Suprapubic skin (tissue), 4 donors: ENCODE measurements at regions not wholly inside any gene's neighbourhood (a gene's known extent, or its start where the extent isn't known, plus 50 kb on each side); places are given as distances from the start of the nearest gene placed in this dataset.

Experiments
- DNase-seq, 2 donors: peaks; one replicate each; pipeline ENCODE4 v3.0.0-alpha.2; 2019; ENCODE audit warnings: low spot score in 2 of 2
- H3K27ac ChIP-seq: fragments of 200-600 bp; sonication (generic); one replicate; pipeline ENCODE4 v1.5.1; 2019
- H3K27me3 ChIP-seq: fragments of 200-600 bp; sonication (generic); one replicate; pipeline ENCODE4 v1.5.1; 2019
- H3K36me3 ChIP-seq: fragments of 200-600 bp; sonication (generic); one replicate; pipeline ENCODE4 v1.5.1; 2019
- H3K4me1 ChIP-seq: fragments of 200-600 bp; sonication (generic); one replicate; pipeline ENCODE4 v1.5.1; 2019
- H3K4me3 ChIP-seq: fragments of 200-600 bp; sonication (generic); one replicate; pipeline ENCODE4 v1.5.1; 2019; ENCODE audit warnings: mild to moderate bottlenecking
- H3K9me3 ChIP-seq: fragments of 200-600 bp; sonication (generic); one replicate; pipeline ENCODE4 v1.5.1; 2019
- EP300 ChIP-seq: sonication (generic); formaldehyde crosslinking; IDR thresholded peaks from one replicate; pipeline ENCODE4 v1.6.1; 2017; ENCODE audit warnings: antibody characterized with exemption
- POLR2A ChIP-seq, 2 donors: fragments of 450-650 bp; IDR thresholded peaks; one replicate each; pipeline ENCODE4 v1.6.1; 2017; ENCODE audit warnings: antibody characterized with exemption in 2 of 2, mild to moderate bottlenecking in 2 of 2, moderate library complexity in 2 of 2
- POLR2AphosphoS5 ChIP-seq, 3 donors: sonication (generic); formaldehyde crosslinking; IDR thresholded peaks; one replicate each; pipeline ENCODE4 v1.6.1; 2017; ENCODE audit warnings: antibody characterized with exemption in 3 of 3
- WGBS: methylation state at CpG from one replicate; pipeline ENCODE4 v1.1.5; 2018; 5-methylcytosine and 5-hydroxymethylcytosine counted together
- TF ChIP-seq, protein P1 (sequence below), 2 donors: fragments of 200-600 bp in 1 of 2; fragments of 450-650 bp in 1 of 2; sonication (generic) in 1 of 2; IDR thresholded peaks; one replicate each; pipeline ENCODE4 v1.5.1; 2016 to 2019; ENCODE audit warnings: antibody characterized with exemption in 2 of 2, mild to moderate bottlenecking in 1 of 2, moderate library complexity in 1 of 2

DNA sequence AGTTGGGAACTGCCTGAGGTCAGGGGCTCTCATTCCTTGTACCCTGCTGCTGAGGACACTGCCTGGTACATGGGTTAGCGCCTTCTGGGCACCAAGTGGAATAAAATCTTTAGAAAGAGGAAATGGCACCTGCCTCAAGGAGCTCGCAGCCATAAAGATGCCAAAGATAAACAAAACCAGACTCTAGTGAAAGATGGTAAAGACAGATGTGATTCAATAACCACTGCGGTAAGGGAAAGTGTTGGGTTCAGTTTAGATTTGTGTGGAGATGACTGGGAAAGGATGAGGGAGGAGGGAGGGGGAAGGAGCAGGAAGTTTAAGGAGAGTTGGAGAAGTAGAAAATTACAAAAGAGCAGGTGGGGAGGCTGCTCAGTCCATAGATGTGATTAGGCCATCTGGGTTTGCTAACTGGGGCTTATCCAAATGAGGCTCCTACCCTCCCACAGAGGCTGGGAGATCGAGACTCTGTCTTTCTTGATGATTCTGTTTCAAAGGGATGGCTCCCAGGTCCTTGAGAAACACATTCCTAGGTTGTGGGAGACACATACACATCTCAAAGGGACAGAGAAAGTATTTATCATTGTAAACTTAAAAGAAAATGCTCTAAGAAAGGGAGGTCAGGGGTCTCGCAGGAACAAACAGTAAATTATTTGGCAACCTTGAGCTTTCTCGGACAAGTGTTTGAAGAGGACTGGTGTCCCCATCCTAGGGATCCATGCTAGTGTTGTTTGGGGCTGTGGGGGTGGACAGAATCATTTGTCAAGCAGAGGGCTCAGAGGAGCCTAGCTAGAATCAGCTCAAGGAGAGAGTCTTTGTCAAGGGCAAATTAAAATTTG, 65.7 kb upstream of the MORC3 start:
- Histone ChIP-seq H3K9me3 (no peaks in the 10 kb centered on the region), H3K27ac (no peak overlapping the region), H3K4me3 (no peak overlapping the region), H3K36me3 (peaks cover 52% of the 10 kb centered on the region), H3K27me3 (no peaks in the 10 kb centered on the region), H3K4me1 (no peaks in the 10 kb centered on the region)
- WGBS = 64% methylated on average over 6 of the region's 6 CpGs
- TF ChIP-seq POLR2AphosphoS5 (IDR thresholded peaks at IDR 0.05) (no peak), POLR2A (IDR thresholded peaks at IDR 0.05) (no peak), EP300 (no peak)
- TF ChIP-seq, protein P1, sequence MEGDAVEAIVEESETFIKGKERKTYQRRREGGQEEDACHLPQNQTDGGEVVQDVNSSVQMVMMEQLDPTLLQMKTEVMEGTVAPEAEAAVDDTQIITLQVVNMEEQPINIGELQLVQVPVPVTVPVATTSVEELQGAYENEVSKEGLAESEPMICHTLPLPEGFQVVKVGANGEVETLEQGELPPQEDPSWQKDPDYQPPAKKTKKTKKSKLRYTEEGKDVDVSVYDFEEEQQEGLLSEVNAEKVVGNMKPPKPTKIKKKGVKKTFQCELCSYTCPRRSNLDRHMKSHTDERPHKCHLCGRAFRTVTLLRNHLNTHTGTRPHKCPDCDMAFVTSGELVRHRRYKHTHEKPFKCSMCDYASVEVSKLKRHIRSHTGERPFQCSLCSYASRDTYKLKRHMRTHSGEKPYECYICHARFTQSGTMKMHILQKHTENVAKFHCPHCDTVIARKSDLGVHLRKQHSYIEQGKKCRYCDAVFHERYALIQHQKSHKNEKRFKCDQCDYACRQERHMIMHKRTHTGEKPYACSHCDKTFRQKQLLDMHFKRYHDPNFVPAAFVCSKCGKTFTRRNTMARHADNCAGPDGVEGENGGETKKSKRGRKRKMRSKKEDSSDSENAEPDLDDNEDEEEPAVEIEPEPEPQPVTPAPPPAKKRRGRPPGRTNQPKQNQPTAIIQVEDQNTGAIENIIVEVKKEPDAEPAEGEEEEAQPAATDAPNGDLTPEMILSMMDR (IDR thresholded peaks at IDR 0.05) = no peak
- no peak for DNase-seq

DNA sequence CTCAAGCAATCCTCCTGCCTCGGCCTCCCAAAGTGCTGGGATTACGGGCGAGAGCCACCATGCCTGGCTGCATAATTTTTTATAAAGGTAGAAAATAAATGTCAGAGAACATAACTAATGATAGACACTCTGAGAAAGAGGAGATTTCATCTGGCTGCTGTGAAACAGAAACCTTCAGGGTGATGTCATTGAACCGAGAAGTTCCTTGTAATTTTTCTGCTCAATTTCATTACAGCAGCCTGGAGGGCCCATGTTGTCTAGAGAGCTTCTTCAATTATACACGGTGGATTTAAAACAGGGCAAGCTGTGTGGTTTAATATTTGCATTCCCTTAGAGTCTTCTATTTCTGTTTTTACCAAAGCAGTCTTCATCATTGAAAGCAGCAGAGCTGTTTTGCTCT, 64.3 kb upstream of the MORC3 start:
- H3K4me3 ChIP-seq = no peak overlapping the region
- H3K27ac ChIP-seq = no peak overlapping the region
- WGBS = 83% methylated on average over 5 of the region's 5 CpGs
- TF ChIP-seq, protein P1 (IDR thresholded peaks at IDR 0.05) = no peak
- TF ChIP-seq EP300 (no peak), POLR2AphosphoS5 (IDR thresholded peaks at IDR 0.05) (no peak), POLR2A (IDR thresholded peaks at IDR 0.05) (no peak)
- no peaks in the 10 kb centered on the region for H3K27me3 ChIP-seq
- no peak for DNase-seq
- H3K4me1 ChIP-seq = no peaks in the 10 kb centered on the region
- H3K36me3 ChIP-seq = peaks cover 40% of the 10 kb centered on the region
- H3K9me3 ChIP-seq = no peaks in the 10 kb centered on the region

- Histone ChIP-seq H3K27ac (no peak overlapping the region), H3K4me3 (no peak overlapping the region), H3K4me1 (no peaks in the 10 kb centered on the region), H3K36me3 (peaks cover 24% of the 10 kb centered on the region), H3K27me3 (no peaks in the 10 kb centered on the region), H3K9me3 (no peaks in the 10 kb centered on the region)
- TF ChIP-seq POLR2A (IDR thresholded peaks at IDR 0.05) (no peak), EP300 (no peak), POLR2AphosphoS5 (IDR thresholded peaks at IDR 0.05) (no peak)
- TF ChIP-seq, protein P1 (IDR thresholded peaks at IDR 0.05) = no peak
- DNase-seq = no peak
- 94% methylated on average over 1 of the region's 1 CpG for WGBS
These were observed 62.3 kb upstream of the MORC3 start for GRCh38 chr21:36257657-36258056.

- H3K4me1 ChIP-seq = no peaks in the 10 kb centered on the region
- peak overlapping the region; percentile 67 for H3K27ac ChIP-seq
- H3K4me3 ChIP-seq = peak overlapping the region; percentile 51
- peaks cover 19% of the 10 kb centered on the region for H3K36me3 ChIP-seq
- H3K9me3 ChIP-seq = no peaks in the 10 kb centered on the region
- no peak for DNase-seq
- 42% methylated on average over 10 of the region's 10 CpGs for WGBS
- no peaks in the 10 kb centered on the region for H3K27me3 ChIP-seq
- TF ChIP-seq, protein P1 (IDR thresholded peaks at IDR 0.05) = peak; percentile 64 to 84
- no peak for TF ChIP-seq EP300
- no peak for TF ChIP-seq POLR2AphosphoS5 (IDR thresholded peaks at IDR 0.05)
These were observed 59.8 kb upstream of the MORC3 start for GRCh38 chr21:36260030-36260787.

- Histone ChIP-seq H3K27ac (peak overlapping the region; percentile 67), H3K4me3 (peak overlapping the region; percentile 51), H3K4me1 (no peaks in the 10 kb centered on the region), H3K27me3 (no peaks in the 10 kb centered on the region), H3K36me3 (peaks cover 20% of the 10 kb centered on the region), H3K9me3 (no peaks in the 10 kb centered on the region)
- DNase-seq = no peak
- TF ChIP-seq EP300 (no peak), POLR2AphosphoS5 (IDR thresholded peaks at IDR 0.05) (no peak), POLR2A (IDR thresholded peaks at IDR 0.05) (no peak)
- TF ChIP-seq, protein P1 (IDR thresholded peaks at IDR 0.05) = no peak
- 80% methylated on average over 5 of the region's 5 CpGs for WGBS
These were observed 59.2 kb upstream of the MORC3 start for GRCh38 chr21:36260802-36261201.
